ENCODE measurements at regions not wholly inside any gene's neighbourhood (a gene's known extent, or its start where the extent isn't known, plus 50 kb on each side); places are given as distances from the start of the nearest gene placed in this dataset.
"Not testable (repeated sequence)": the region's sequence is repeated elsewhere in the genome, so short reads cannot be mapped to it uniquely, and the experiment has no call there.

DNA sequence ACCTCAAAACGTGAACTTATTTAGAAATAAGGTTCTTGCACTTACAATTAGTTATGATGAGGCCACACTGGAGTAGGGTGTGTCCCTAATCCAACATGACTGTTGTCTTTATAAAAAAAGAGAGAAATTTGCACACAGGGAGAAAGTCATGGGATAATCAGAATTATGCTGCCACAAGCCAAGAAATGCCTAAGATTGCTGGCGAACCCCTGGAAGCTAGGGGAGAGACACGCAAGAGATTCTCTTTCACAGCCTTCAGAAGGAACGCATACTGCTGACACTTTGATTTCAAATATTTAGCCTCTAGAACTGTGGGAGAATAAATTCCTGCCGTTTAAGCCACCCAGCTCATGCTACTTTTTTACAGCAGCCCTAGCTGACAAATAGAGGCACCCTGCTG, 138.3 kb downstream of the CCDC71L start:
- DNase-seq, result no peak

DNA sequence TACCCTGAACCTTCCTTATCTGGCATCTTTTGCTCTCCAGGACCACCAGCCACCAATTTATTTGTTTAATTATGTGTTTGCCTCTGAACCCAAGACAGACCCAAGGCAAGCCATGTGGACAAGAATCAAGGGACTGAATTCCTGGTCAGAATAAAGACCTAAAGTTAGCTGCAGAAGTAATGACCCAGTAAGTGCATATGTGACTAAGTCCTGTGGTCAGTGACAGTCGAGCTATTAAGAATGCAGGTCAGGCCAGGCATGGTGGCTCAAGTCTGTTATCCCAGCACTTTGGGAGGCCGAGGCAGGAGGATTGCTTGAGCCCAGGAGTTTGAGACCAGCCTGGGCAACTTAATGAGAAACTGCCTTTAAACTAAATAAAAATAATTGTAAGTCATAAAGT, 139.4 kb downstream of the CCDC71L start:
- no peak for DNase-seq

DNA sequence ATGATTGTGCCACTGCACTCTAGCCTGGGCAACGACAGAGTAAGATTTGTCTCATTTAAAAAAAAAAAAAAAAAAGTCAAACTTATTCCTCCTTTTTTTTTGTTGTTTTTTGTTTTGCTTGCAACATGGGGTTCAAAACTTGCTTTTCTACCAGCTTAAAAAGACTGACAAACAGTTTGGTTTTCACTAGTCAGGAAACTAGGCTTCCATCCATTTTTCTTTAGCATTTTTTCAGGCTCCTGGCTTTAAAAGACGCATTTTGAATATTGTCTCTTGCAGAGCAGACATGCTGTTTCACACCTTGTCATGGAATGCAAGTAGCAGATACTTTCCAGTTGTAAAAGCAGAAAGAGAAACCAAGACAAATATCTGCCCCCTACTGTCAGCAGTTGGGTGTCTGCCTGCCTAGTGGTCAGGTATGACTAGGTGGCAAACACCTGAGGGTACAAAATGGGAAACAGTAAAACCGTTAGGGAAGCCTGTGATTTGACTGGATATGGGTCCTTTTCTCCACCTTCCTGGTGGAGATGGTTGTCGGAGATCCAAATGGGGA, 139.9 kb downstream of the CCDC71L start:
- DNase-seq, result no peak

DNA sequence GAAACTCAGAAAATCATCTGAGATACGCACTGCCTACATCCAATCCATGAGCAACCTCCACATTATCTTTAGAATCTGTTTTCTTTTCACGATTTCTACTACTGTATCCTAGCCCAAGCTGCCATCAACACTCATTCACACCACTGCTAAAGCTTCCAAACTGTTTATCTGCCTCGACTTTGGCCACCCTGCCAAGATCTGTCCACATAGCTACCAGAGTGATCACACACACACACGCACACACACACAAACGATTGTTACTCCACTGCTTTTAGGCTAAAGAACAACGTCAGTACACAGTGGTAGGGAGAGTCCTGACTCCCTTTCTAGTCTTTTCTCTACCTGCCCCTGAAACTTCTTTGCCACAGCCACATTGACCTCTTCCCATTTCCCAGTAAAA, 142.0 kb downstream of the CCDC71L start:
- no peak for DNase-seq

DNA sequence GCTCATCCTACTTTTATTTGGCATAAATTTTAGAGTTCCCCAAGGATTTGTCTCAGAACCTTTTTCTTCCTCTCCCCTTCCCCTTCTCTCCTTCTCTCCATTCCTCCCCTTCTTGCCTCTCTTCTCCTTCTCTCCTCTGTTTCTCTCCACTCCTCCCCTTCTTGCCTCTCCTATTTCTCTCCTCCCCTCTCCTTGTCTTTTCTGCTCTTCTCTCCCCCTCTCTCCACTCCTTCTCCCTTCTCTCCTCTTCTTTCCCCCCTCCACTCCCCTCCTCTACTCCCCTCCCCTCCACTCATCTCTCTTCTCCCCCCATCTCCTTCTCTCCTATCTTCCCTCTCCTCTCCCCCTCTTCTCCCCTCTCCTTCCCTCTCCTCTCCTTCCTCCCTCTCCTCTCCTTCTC, 142.7 kb downstream of the CCDC71L start:
- DNase-seq, result no peak

DNA sequence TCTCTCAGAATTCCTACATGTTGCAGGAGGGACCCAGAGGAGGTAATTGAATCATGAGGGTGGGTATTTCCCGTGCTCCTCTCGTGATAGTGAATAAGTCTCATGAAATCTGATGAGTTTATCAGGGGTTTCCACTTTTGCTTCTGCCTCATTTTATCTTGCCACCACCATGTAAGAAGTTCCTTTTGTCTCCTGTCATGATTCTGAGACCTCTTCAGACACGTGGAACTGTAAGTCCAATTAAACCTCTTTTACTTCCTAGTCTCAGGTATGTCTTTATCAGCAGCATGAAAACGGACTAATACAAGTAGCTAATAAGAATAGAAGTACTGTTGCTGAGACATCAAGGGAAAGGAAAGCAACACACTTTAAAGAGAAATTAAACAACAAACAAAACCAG, 143.4 kb downstream of the CCDC71L start:
- no peak for DNase-seq

DNA sequence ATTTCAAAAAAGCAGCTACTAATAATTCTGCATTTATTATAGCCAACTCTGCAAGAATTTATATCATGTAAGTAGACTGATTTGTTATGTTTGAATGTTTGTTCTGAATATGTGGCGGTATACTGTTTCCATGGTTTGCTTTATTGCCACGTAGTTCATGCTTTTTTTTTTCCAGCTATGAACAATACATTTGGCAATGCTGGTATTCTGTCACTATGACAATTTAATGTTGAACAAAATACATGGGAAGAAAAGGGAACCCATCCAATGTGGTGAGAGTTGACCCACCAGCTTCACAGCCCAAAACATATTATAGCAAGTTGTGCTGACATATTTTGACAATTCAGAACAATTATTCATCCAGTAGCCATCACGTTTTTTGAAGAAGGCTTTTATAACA, 145.6 kb downstream of the CCDC71L start:
- DNase-seq, result no peak

DNA sequence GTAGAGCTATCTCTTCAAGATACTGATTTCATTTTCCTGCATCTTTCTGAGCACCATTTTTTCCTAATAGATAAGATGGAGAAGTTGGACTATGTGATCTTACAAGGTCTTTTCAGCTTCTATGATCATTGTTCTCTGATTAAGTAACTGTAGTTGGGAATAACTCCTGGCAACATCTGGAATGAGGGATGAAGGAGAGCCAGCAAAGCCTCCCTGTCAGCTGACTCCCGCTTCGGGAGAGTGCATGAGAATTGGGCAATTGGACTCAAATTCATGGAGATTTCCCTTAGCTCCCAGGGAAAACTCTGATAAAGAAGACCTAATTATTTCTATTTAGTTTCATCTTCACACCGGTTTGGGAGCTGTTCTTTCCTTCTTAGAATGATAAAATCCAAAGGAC, 146.1 kb downstream of the CCDC71L start:
- no peak for DNase-seq

DNA sequence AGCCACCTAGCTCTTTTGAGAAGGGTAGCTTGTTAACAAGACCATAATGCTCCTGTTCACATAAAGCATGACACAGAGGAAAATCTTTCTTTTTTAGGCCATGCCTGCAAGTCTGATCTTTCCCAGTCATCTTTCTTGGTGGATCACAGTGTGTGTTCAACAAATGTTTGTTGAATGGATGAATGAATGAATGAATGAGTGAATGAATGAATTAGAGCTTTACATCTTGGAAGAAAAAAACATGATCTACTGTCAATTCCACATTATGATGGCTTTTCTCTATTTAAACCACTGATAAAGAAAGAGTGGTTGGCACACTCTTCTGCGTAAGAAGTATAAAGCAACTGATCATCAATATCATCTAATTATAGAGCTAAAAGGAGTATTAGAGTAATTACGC, 148.7 kb downstream of the CCDC71L start:
- DNase-seq, result no peak

DNA sequence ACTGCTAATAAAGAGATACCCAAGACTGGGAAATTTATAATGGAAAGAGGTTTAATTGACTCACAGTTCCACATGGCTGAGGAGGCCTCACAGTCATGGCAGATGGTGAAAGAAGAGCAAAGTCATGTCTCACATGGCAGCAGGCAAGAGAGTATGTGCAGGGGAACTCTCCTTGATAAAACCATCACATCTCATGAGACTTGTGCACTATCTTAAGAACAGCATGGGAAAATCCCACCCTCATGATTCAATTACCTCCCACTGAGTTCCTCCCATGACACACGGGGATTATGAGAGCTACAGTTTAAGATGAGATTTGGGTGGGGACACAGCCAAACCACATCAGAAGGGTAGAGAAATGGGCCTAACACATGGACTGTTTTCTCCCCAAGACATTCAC, 156.3 kb downstream of the CCDC71L start:
- no peak for DNase-seq

DNA sequence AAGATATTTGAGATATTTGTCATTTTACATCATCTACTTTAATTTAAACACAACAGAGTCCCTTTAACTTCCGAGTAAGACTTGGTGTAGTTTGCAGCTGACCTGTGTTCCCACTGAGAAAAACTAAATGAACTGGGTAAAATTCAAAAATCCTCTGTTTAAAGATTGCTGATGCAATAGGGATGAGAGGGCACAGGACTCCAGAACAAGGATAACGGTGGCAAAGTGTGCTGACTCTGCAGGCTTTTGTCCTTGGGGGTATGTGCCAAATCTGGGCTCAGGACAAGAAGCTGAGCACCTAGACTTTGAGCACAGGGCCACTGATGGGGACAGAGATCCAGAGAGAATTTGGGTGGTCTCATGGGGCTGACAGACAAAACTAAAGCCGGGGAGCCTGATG, 156.8 kb downstream of the CCDC71L start:
- no peak for DNase-seq

DNA sequence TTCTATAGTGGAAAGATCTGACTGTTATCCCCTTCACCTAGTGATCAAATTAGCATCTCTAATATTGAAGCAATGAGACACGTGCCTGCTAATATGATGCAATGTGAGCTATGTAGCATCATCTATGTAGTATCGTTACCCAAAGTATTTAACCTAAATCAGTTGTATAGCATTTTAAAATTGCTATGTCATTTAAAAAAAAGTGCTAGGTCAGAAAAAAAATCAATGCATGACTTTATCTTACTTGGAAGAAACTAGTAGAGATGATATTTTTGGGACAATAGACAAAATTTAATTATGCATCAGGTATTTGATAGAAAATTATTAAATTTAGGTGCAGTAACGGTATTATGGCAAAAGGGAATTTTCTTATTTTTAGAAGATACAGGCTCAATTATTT, 157.3 kb downstream of the CCDC71L start:
- DNase-seq, result no peak

DNA sequence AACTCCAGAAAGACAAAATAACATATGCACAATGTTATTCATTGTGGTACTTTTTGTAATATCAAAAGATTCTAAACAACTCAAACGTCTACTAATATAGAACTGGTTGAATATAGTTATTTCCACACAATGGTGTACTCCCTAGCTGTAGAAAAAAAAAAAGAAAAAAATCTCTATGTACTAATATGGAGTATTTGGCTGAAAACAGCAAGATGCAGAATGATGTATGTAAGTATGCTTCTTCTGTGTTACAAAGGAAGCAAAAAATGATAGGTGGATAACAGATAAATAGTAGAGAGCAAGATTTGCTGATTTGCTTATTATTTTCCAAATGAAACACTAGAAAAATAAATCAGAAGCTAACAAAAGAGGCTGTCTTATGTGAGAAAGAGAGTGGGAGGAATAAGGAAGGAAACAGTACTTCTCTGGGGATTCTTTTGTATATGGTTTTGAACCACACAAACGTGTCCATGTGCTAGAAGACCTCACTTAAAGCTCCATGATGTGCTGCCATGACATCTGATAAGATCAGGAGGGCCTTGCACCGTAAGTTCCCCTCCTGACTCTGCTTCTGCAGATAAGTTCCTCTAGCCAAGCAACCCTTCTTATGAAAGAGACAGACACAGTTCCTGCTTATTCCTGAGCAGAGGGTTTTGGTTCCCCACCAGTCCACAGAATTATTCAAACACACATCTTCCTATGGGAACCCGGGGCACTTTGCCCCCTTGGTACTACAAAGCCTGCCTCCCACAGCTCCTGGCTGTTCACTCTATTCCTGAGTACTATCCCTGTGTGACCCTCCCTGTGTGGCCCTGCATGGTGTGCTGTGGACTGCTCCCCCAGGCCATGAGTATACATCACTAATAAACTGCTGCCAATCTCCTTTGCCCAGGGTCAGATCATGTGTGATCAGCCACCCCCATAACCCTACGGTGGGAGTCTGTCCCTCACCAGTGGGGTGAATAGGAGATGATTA, 159.1 kb downstream of the CCDC71L start:
- no peak for DNase-seq

DNA sequence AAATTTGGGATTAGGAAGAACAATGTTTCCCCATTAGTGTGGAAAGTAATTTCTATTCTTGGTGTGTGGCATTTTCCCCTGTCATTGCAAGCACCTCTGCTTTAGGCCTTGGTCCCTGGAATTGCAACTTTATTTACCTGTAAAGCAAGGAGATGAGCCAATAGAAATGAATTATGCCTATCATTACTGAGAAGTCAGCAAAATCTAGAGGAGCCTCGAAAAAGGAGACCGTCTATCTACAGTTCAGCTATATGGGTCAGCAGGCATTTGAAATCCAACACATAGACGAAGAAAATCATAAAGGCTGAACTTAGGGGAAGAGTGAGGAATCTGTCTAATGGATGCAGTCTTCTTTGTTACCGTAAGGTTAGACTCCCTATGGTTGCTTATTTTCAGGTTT, 161.1 kb downstream of the CCDC71L start:
- DNase-seq, result no peak

DNA sequence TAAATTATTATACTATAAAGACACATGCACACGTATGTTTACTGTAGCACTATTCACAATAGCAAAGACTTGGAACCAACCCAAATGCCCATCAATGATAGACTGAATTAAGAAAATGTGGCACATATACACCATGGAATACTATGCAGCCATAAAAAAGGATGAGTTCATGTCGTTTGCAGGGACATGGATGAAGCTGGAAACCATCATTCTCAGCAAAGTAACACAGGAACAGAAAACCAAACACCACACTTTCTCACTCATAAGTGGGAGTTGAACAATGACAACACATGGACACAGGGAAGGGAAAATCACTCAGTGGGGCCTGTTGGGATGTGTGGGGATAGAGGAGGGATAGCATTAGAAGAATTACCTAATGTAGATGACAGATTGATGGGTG, 163.0 kb downstream of the CCDC71L start:
- not testable (repeated sequence) for DNase-seq

DNA sequence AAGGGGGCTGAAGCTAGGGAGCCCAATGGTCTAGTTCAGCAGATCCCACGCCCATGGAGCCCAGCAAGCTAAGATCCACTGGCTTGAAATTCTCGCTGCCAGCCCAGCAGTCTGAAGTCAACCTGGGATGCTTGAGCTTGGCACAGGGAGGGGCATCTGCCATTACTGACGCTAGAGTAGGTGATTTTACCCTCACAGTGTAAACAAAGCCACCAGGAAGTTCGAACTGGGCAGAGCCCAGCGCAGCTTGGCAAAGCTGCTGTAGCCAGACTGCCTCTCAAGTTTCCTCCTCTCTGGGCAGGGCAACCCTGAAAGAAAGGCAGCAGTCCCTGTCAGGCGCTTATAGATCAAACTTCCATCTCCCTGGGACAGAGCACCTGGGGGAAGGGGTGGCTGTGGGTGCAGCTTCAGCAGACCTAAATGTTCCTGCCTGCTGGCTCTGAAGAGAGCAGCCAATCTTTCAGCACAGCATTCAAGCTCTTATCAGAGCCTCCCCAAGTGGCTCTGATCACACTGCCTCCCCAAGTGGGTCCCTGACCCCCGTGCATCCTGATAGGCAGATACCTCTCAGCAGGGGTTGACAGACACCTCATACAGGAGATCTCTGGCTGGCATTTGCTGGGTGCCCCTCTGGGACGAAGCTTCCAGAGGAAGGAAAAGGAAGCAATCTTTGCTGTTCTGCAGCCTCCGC, 167.8 kb downstream of the CCDC71L start:
- no peak for DNase-seq

DNA sequence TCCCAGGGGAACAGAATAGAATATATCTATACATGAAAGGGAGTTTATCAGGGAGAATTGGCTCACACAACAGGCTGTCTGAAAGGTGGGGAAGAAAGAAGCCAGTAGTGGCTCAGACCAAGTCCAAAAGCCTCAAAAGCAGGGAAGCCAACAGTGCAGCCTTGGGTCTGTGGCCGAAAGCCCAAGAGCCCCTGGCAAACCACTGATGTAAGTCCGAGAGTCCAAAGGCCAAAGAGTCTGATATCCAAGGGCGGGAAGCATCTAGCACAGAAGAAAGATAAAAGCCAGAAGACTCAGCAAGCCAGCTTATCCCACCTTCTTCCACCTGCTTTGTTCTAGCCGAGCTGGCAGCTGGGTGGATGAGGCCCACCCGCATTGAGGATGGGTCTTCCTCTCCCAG, 172.5 kb downstream of the CCDC71L start:
- no peak for DNase-seq

DNA sequence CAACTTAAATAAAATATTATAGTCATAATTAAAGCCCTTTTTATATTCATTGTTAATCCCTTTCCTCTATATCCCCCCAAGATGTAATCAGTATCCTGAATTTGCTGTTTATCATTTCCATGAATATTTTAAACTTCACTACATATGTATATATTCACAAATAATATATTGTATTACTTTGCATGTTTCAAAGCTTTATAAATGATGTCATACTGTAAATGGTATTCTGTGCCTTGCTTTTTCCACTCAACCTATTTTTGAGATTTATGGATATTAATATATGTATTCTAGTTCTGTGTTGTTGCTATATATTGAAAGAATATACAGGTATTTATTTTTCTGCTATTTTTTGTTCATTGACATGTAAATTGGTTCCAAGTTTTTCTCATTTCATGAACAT, 173.1 kb downstream of the CCDC71L start:
- DNase-seq, result no peak

DNA sequence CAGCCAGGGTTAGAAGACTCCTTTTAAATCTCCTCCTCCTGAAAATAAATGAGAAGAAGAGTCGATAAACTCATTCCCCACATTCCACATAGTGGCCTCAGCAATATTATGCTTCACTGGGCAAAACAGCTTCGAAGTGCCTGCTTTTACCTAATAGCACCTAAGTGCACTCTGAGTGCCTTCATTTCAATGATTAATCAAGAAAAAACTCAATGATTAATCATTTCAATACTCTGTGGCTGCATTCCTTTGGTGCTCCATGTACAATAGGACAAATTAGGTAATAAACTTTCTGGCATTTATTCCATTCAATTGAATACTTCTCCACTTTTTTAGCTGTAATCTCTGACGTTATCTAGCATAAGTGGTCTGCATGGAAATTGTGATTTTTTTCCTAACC, 174.6 kb downstream of the CCDC71L start:
- DNase-seq, result no peak

DNA sequence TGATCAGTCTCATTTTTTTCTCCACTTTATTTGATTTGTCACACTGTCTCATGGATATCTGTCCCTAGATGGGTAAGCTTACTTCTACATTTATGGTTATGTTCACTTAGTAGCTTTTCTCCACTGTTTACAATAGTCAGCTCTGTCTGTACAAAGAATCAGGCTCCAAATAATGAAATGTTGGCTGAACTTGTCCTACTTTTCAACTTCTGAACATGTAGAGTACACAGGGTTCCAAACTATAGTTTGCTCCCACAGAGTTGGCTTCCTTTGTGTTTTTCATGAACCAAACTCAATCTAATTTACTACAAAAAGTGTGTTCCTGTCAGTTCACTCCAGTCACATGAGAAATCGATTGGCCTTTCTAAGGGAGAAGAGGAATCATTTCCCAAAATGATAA, 175.0 kb downstream of the CCDC71L start:
- DNase-seq, result no peak

DNA sequence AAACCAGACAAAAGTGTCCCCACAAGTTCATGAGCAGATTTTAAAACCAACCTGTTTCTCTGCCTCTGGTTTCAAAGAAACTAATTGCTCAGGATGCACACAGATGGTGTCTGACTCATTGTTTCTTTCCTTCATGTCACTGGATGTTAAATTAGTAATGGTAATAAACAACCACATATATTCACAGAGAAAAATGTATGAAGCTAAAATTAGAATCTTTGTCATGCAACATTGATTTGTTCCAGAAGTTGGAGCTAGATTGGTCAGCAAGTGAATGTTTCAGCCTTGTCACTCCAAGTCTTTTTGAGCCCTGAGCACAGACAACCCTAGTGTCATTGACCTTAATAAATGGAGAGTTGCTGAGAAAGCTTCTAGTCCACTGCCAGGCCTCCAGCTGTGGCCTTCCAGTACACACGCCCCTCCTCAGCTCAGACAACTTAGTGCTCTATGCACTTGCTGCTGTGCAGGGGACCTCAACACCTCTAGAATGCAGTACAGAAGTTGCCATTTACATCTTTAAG, 175.9 kb downstream of the CCDC71L start:
- no peak for DNase-seq

DNA sequence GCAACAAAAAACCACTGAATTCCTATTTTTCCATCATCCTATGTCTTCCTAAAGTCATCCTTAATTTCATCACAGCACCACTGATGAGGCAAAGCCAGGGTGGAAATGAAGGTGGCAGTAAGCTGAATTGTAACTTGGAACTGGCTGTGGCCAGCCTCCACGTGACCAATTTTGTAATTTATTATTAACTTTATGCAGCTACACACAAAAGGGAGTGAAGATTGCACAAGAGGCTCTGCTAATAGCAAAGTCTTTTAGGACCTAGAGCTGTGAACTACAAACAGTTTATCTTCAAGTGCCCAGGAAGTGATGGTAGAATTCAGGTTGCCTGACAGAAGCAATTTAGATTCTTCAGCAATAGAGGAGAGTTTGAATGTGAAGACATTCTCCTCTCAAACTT, 176.4 kb downstream of the CCDC71L start:
- DNase-seq, result no peak

DNA sequence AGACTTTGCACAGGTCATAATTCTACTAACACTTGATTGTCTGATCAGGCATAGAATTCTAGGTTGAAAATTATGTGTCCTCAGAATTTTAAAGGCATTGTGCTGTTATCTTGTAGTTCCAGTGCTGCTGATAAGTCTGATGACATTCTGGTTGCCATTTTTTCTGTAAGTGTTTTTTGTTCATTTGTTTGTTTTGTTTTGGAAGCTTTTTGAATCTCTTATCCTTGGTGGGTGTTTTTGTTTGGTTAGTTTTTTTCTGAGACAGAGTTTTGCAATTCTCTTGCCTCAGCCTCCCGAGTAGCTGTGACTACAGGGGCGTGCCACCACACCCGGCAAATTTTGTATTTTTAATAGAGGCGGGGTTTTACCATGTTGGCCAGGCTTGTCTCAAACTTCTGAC, 178.9 kb downstream of the CCDC71L start:
- no peak for DNase-seq

DNA sequence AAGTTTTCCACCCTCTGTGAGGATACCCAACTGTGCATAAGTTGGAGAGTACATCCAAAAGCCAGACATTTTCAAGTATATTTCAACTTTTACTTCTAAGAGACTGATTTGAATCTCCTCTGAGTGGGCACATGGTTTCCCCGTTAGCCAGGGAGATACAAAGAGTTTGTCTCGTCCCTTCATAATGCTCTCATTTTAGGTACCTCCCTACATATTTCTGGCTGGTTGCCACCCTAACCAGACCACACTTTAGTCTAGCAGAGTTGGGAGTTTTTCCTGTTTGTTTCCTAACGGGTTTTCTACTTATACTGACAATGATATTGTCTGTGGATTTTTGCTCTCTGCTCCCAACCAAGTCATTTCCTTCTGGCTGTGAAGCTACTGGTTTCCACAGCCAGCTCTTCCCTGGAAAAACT, 180.3 kb downstream of the CCDC71L start:
- DNase-seq, result no peak

Measured in NCI-H187 treated with DMSO at 0.1 percent for 48 hours (cell line).